H1 (cell line): ENCODE measurements at regions not wholly inside any gene's neighbourhood (a gene's known extent, or its start where the extent isn't known, plus 50 kb on each side); places are given as distances from the start of the nearest gene placed in this dataset.

Experiments
- BCL11A ChIP-seq, 2 experiments: IDR thresholded peaks; one replicate each; pipeline ENCODE4 v1.6.1; 2011; ENCODE audit warnings: low read depth in 2 of 2, low read length in 2 of 2, mild to moderate bottlenecking in 2 of 2
- BRCA1 ChIP-seq: IDR thresholded peaks from 2 replicates; pipeline ENCODE4 v1.6.1; 2012; ENCODE audit warnings: low read depth, low read length, improper control_type of control experiment
- CTBP2 ChIP-seq: IDR thresholded peaks from 2 replicates; pipeline ENCODE4 v1.7.0; 2011; ENCODE audit warnings: borderline replicate concordance, mild to moderate bottlenecking, moderate library complexity, mixed read lengths, low read length; ENCODE audit not compliant: insufficient read depth, insufficient read length
- EZH2 ChIP-seq: fragments of 200-600 bp; sonication (generic); IDR thresholded peaks from 2 replicates; pipeline ENCODE4 v1.7.1; 2012; ENCODE audit warnings: low read depth, mild to moderate bottlenecking, moderate library complexity, low read length, inconsistent platforms; ENCODE audit not compliant: severe bottlenecking
- JUN ChIP-seq: IDR thresholded peaks from 2 replicates; pipeline ENCODE4 v1.6.1; 2011; ENCODE audit warnings: low read depth, mild to moderate bottlenecking, improper control_type of control experiment, low read length
- SAP30 ChIP-seq: fragments of 300-600 bp; sonication (generic); IDR thresholded peaks from 2 replicates; pipeline ENCODE4 v1.7.1; 2012; ENCODE audit warnings: low read length, moderate library complexity, mild to moderate bottlenecking, inconsistent platforms; ENCODE audit not compliant: insufficient read depth, insufficient replicate concordance
- SP4 ChIP-seq: IDR thresholded peaks from 2 replicates; pipeline ENCODE4 v1.6.1; 2012; ENCODE audit warnings: low read length, inconsistent platforms
- SRF ChIP-seq: IDR thresholded peaks from 2 replicates; pipeline ENCODE4 v1.6.1; 2011; ENCODE audit warnings: mild to moderate bottlenecking, low read depth, low read length, moderate library complexity

GRCh38 chr3:180829409-180830405 lies 82.8 kb upstream of the FXR1 start (continued):
- TF ChIP-seq EZH2 (no peak), BCL11A (IDR thresholded peaks at IDR 0.05; ENCODE audit: low read depth in 2 of 2, low read length in 2 of 2) (no peak), JUN (no peak), CTBP2 (no peak), SAP30 (no peak), SP4 (no peak), BRCA1 (no peak), SRF (no peak)
